Right lobe of liver (tissue), 4 donors: ENCODE measurements at regions not wholly inside any gene's neighbourhood (a gene's known extent, or its start where the extent isn't known, plus 50 kb on each side); places are given as distances from the start of the nearest gene placed in this dataset.

Experiments used
- POLR2A ChIP-seq: fragments of 450-650 bp; IDR thresholded peaks from one replicate; pipeline ENCODE4 v1.6.1; 2017; ENCODE audit warnings: antibody characterized with exemption, mild to moderate bottlenecking
- TF ChIP-seq, protein P1 (sequence below), 4 donors: fragments of 200-600 bp in 3 of 4; fragments of 450-650 bp in 1 of 4; IDR thresholded peaks; one replicate each; pipeline versions ENCODE4 v1.5.1 to v1.8.0; 2016 to 2022; ENCODE audit warnings: antibody characterized with exemption in 4 of 4, mild to moderate bottlenecking in 2 of 4
- donor health status: DM: no; HTN: no; CAD: no.
- donor health status: DM: no; HTN: no; CAD: no.
- donor health status: DM: no; HTN: yes; CAD: no.

- TF ChIP-seq, protein P1, sequence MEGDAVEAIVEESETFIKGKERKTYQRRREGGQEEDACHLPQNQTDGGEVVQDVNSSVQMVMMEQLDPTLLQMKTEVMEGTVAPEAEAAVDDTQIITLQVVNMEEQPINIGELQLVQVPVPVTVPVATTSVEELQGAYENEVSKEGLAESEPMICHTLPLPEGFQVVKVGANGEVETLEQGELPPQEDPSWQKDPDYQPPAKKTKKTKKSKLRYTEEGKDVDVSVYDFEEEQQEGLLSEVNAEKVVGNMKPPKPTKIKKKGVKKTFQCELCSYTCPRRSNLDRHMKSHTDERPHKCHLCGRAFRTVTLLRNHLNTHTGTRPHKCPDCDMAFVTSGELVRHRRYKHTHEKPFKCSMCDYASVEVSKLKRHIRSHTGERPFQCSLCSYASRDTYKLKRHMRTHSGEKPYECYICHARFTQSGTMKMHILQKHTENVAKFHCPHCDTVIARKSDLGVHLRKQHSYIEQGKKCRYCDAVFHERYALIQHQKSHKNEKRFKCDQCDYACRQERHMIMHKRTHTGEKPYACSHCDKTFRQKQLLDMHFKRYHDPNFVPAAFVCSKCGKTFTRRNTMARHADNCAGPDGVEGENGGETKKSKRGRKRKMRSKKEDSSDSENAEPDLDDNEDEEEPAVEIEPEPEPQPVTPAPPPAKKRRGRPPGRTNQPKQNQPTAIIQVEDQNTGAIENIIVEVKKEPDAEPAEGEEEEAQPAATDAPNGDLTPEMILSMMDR (IDR thresholded peaks at IDR 0.05) = no peak
- TF ChIP-seq POLR2A = no peak
Observed at GRCh38 chr12:124660851-124661250, 93.4 kb upstream of the NCOR2 start.
